ENCODE measurements at regions not wholly inside any gene's neighbourhood (a gene's known extent, or its start where the extent isn't known, plus 50 kb on each side); places are given as distances from the start of the nearest gene placed in this dataset.

DNA sequence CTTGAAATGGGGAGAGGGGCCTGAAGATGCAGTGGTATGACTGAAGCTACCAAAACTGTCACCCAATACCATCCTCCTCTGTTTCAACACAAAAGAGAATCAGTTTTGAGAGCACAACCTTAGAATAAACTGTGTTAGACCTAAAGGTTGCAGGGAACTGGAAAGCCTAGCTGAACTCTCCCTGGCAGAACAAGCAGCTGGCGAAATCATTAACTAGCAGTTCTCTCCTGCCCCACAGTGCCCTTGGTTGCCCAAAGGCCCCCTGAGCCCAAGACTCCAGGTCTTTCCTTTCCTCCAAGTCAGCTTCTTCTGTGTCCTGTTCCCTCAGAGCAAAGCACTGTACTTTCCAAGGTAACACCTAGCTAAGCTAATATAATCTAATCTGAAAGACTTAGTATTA, 135.4 kb upstream of the SLC30A5 start:
- Histone ChIP-seq H3K36me3 (ENCODE audit: insufficient read depth, low read length) (no peaks in the 10 kb centered on the region), H3K4me3 (ENCODE audit: low read depth, low read length, poor library complexity, severe bottlenecking) (no peak overlapping the region), H3K9me2 (ENCODE audit: insufficient read depth, low read length) (no peaks in the 10 kb centered on the region), H3K4me1 (ENCODE audit: insufficient read depth, low read length, poor library complexity, severe bottlenecking) (no peaks in the 10 kb centered on the region), H4K20me1 (ENCODE audit: insufficient read depth, low read length) (no peaks in the 10 kb centered on the region), H3K79me2 (ENCODE audit: insufficient read depth, low read depth, low read length) (no peaks in the 10 kb centered on the region), H2AFZ (ENCODE audit: low read length) (no peak overlapping the region), H3K4me2 (ENCODE audit: low read length) (no peak overlapping the region), H3K9me3 (ENCODE audit: low read length) (no peaks in the 10 kb centered on the region), H3K27ac (ENCODE audit: low read depth, low read length, poor library complexity, severe bottlenecking) (no peak overlapping the region)
- intact Hi-C loops (cut with micrococcal nuclease; ENCODE audit: unreplicated experiment): no loop called here
- CTCF ChIA-PET (ENCODE audit: unreplicated experiment): no interaction called here
- DNase-seq (ENCODE audit: low spot score): no peak
- TF ChIP-seq EZH2phosphoT487 (IDR thresholded peaks at IDR 0.05; ENCODE audit: borderline replicate concordance, low read depth, low read length): no peak
- TF ChIP-seq, protein P1, sequence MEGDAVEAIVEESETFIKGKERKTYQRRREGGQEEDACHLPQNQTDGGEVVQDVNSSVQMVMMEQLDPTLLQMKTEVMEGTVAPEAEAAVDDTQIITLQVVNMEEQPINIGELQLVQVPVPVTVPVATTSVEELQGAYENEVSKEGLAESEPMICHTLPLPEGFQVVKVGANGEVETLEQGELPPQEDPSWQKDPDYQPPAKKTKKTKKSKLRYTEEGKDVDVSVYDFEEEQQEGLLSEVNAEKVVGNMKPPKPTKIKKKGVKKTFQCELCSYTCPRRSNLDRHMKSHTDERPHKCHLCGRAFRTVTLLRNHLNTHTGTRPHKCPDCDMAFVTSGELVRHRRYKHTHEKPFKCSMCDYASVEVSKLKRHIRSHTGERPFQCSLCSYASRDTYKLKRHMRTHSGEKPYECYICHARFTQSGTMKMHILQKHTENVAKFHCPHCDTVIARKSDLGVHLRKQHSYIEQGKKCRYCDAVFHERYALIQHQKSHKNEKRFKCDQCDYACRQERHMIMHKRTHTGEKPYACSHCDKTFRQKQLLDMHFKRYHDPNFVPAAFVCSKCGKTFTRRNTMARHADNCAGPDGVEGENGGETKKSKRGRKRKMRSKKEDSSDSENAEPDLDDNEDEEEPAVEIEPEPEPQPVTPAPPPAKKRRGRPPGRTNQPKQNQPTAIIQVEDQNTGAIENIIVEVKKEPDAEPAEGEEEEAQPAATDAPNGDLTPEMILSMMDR (conservative IDR thresholded peaks at IDR 0.05; ENCODE audit: low read length): no peak
- POLR2A ChIA-PET: no interaction called here
- no TSS peak for BruUV-seq (replicated peaks)

DNA sequence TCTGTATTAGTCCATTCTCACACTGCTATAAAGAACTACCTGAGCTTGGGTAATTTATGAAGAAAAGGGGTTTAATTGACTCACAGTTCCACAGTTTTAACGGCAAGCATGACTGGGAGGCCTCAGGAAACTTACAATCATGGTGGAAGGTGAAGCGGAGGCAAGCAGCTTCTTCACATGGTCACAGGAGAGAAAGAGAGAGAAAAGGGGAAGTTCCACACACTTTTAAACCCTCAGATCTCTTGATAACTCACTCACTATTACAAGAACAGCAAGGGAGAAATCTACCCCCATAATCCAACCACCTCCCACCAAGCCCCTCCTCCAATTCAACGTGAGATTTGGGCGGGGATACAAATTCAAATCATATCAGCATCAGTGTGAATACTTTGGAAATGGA, 133.4 kb upstream of the SLC30A5 start:
- H3K9me2 ChIP-seq (ENCODE audit: insufficient read depth, low read length): no peaks in the 10 kb centered on the region
- H3K4me2 ChIP-seq (ENCODE audit: low read length): no peak overlapping the region
- intact Hi-C loops (cut with micrococcal nuclease; ENCODE audit: unreplicated experiment): no loop called here
- H3K9me3 ChIP-seq (ENCODE audit: low read length): no peaks in the 10 kb centered on the region
- H3K4me1 ChIP-seq (ENCODE audit: insufficient read depth, low read length, poor library complexity, severe bottlenecking): no peaks in the 10 kb centered on the region
- H3K36me3 ChIP-seq (ENCODE audit: insufficient read depth, low read length): no peaks in the 10 kb centered on the region
- DNase-seq (ENCODE audit: low spot score): no peak
- ChIA-PET CTCF (ENCODE audit: unreplicated experiment) (no interaction called here), POLR2A (no interaction called here)
- BruUV-seq (replicated peaks): no TSS peak
- H2AFZ ChIP-seq (ENCODE audit: low read length): no peak overlapping the region
- H4K20me1 ChIP-seq (ENCODE audit: insufficient read depth, low read length): no peaks in the 10 kb centered on the region
- H3K79me2 ChIP-seq (ENCODE audit: insufficient read depth, low read depth, low read length): no peaks in the 10 kb centered on the region
- TF ChIP-seq EZH2phosphoT487 (IDR thresholded peaks at IDR 0.05; ENCODE audit: borderline replicate concordance, low read depth, low read length): no peak
- TF ChIP-seq, protein P1 (conservative IDR thresholded peaks at IDR 0.05; ENCODE audit: low read length): no peak
- no peak overlapping the region for H3K27ac ChIP-seq (ENCODE audit: low read depth, low read length, poor library complexity, severe bottlenecking)
- no peak overlapping the region for H3K4me3 ChIP-seq (ENCODE audit: low read depth, low read length, poor library complexity, severe bottlenecking)

DNA sequence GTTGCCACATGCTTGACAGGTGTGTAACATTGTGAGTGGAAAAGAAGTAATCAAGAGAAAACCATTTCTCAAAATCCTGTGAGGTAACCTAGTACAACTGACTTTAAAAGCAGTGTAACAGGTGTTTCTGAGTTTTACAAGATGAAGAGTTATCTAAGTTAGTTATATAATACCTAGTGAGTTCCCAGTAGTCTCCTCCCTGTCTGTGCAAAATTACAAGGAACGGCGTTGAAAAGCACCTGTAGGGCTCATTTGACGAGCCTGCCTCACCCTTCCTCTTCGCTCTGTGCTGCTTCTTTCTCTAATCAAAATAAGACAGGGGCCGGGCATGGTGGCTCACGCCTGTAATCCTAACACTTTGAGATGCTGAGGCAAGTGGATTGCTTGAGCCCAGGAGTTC, 132.9 kb upstream of the SLC30A5 start:
- H2AFZ ChIP-seq (ENCODE audit: low read length): no peak overlapping the region
- no TSS peak for BruUV-seq (replicated peaks)
- no peaks in the 10 kb centered on the region for H3K4me1 ChIP-seq (ENCODE audit: insufficient read depth, low read length, poor library complexity, severe bottlenecking)
- TF ChIP-seq, protein P1 (conservative IDR thresholded peaks at IDR 0.05; ENCODE audit: low read length): no peak
- TF ChIP-seq EZH2phosphoT487 (IDR thresholded peaks at IDR 0.05; ENCODE audit: borderline replicate concordance, low read depth, low read length): no peak
- no peak overlapping the region for H3K4me3 ChIP-seq (ENCODE audit: low read depth, low read length, poor library complexity, severe bottlenecking)
- no peak overlapping the region for H3K4me2 ChIP-seq (ENCODE audit: low read length)
- POLR2A ChIA-PET: interaction anchor here (1.0 kb wide), 1 partner anchor 10 kb away, joined by 3 read pairs; no protein-coding TSS in a partner anchor
- CTCF ChIA-PET (ENCODE audit: unreplicated experiment): no interaction called here
- no peaks in the 10 kb centered on the region for H3K9me3 ChIP-seq (ENCODE audit: low read length)
- intact Hi-C loops (cut with micrococcal nuclease; ENCODE audit: unreplicated experiment): no loop called here
- H4K20me1 ChIP-seq (ENCODE audit: insufficient read depth, low read length): no peaks in the 10 kb centered on the region
- H3K27ac ChIP-seq (ENCODE audit: low read depth, low read length, poor library complexity, severe bottlenecking): no peak overlapping the region
- H3K36me3 ChIP-seq (ENCODE audit: insufficient read depth, low read length): no peaks in the 10 kb centered on the region
- no peaks in the 10 kb centered on the region for H3K79me2 ChIP-seq (ENCODE audit: insufficient read depth, low read depth, low read length)
- no peaks in the 10 kb centered on the region for H3K9me2 ChIP-seq (ENCODE audit: insufficient read depth, low read length)
- DNase-seq (ENCODE audit: low spot score): no peak
